SK-N-SH treated with all-trans-retinoic acid at 6 μM for 48 hours (cell line): ENCODE measurements at regions not wholly inside any gene's neighbourhood (a gene's known extent, or its start where the extent isn't known, plus 50 kb on each side); places are given as distances from the start of the nearest gene placed in this dataset.

Source experiments
- ARNTL ChIP-seq: fragments of 450-650 bp; formaldehyde crosslinking; IDR thresholded peaks from 2 replicates; pipeline ENCODE4 v1.5.0; 2020; ENCODE audit warnings: low read depth, mild to moderate bottlenecking, moderate library complexity, borderline replicate concordance
- BACH2 ChIP-seq: fragments of 250-450 bp; sonication (Bioruptor Pico); IDR thresholded peaks from 2 replicates; pipeline ENCODE4 v1.9.0; 2021; ENCODE audit warnings: mild to moderate bottlenecking, borderline replicate concordance
- CSDC2 ChIP-seq: fragments of 250-450 bp; sonication (Bioruptor Pico); IDR thresholded peaks from 2 replicates; pipeline ENCODE4 v1.5.0; 2020; ENCODE audit warnings: mild to moderate bottlenecking, moderate library complexity
- ISL1 ChIP-seq: fragments of 250-450 bp; sonication (Bioruptor Pico); IDR thresholded peaks from 2 replicates; pipeline ENCODE4 v2.1.2; 2022; ENCODE audit warnings: mild to moderate bottlenecking, moderate library complexity
- RARB ChIP-seq: fragments of 250-450 bp; sonication (Bioruptor Pico); IDR thresholded peaks from 2 replicates; pipeline ENCODE4 v1.8.0; 2021; ENCODE audit warnings: mild to moderate bottlenecking, moderate library complexity
- TSHZ2 ChIP-seq: fragments of 250-450 bp; sonication (Bioruptor Pico); IDR thresholded peaks from 2 replicates; pipeline ENCODE4 v1.5.0; 2020; ENCODE audit warnings: mild to moderate bottlenecking, moderate library complexity
- ZC3H10 ChIP-seq: fragments of 250-450 bp; sonication (Bioruptor Pico); IDR thresholded peaks from 2 replicates; pipeline ENCODE4 v1.5.1; 2021; ENCODE audit warnings: mild to moderate bottlenecking, moderate library complexity
- ZNF565 ChIP-seq: fragments of 450-650 bp; formaldehyde crosslinking; conservative IDR thresholded peaks from 2 replicates; pipeline ENCODE4 v1.5.0; 2020; ENCODE audit warnings: low read depth, mild to moderate bottlenecking, moderate library complexity
- ZNF8 ChIP-seq: fragments of 450-650 bp; formaldehyde crosslinking; IDR thresholded peaks from 2 replicates; pipeline ENCODE4 v1.5.0; 2020; ENCODE audit warnings: mild to moderate bottlenecking, moderate library complexity

- TF ChIP-seq ZC3H10 (CRISPR knock-in tag) (no peak), ZNF8 (CRISPR knock-in tag) (no peak), RARB (no peak), ISL1 (CRISPR knock-in tag) (no peak), TSHZ2 (CRISPR knock-in tag) (no peak), ARNTL (CRISPR knock-in tag) (no peak), ZNF565 (CRISPR knock-in tag) (no peak), CSDC2 (no peak), BACH2 (CRISPR knock-in tag) (no peak)
Observed at GRCh38 chr7:54960517-54960916, 58.3 kb upstream of the EGFR start.
